MCF 10A (cell line): ENCODE measurements at regions not wholly inside any gene's neighbourhood (a gene's known extent, or its start where the extent isn't known, plus 50 kb on each side); places are given as distances from the start of the nearest gene placed in this dataset.

ENCODE experiments used
- BruUV-seq: library from RNA; stranded (reverse); fragments of 400-500 nt; replicated peaks from 2 replicates; lab custom pipeline; 2021; lab: Mats Ljungman, UMichigan
- CTCF ChIA-PET: fragments of 300-600 bp; sonication (Branson Sonifier 250); formaldehyde crosslinking; extraction: SDS; loops from one replicate; lab custom pipeline; 2021; ENCODE audit warnings: antibody characterized with exemption, inconsistent platforms; lab: Yijun Ruan, JAX
- POLR2A ChIA-PET: fragments of 300-600, 350-650 bp; sonication (Branson Sonifier 250); formaldehyde crosslinking; extraction: SDS; loops from one replicate; lab custom pipeline; 2020; ENCODE audit warnings: antibody characterized with exemption, inconsistent platforms; lab: Yijun Ruan, JAX
- DNase-seq: peaks from one replicate; pipeline ENCODE4 v3.0.0-alpha.2; 2018; ENCODE audit not compliant: unreplicated experiment
- H3K27ac Mint-ChIP-seq: one replicate; pipeline ENCODE4 v1.8.0; 2022; ENCODE audit warnings: mild to moderate bottlenecking, low read depth, mixed read lengths; ENCODE audit not compliant: unreplicated experiment
- H3K27me3 Mint-ChIP-seq: one replicate; pipeline ENCODE4 v1.8.0; 2022; ENCODE audit warnings: mixed read lengths; ENCODE audit not compliant: insufficient read depth, unreplicated experiment
- H3K36me3 Mint-ChIP-seq: one replicate; pipeline ENCODE4 v1.8.0; 2022; ENCODE audit warnings: mild to moderate bottlenecking, moderate library complexity, mixed read lengths; ENCODE audit not compliant: insufficient read depth, unreplicated experiment
- H3K4me1 Mint-ChIP-seq: one replicate; pipeline ENCODE4 v1.8.0; 2022; ENCODE audit warnings: mixed read lengths; ENCODE audit not compliant: insufficient read depth, unreplicated experiment
- H3K4me3 Mint-ChIP-seq: one replicate; pipeline ENCODE4 v1.8.0; 2022; ENCODE audit warnings: mild to moderate bottlenecking, moderate library complexity, mixed read lengths; ENCODE audit not compliant: unreplicated experiment
- H3K9me3 Mint-ChIP-seq: one replicate; pipeline ENCODE4 v1.8.0; 2022; ENCODE audit warnings: mixed read lengths; ENCODE audit not compliant: unreplicated experiment
- intact Hi-C: fragments of 100-400 bp; cut with micrococcal nuclease; formaldehyde crosslinking; loops from 2 replicates; pipeline ENCODE4 v1.14.1; 2022
- TF ChIP-seq, protein P1 (sequence below): fragments of 200-600 bp; IDR thresholded peaks from one replicate; pipeline ENCODE4 v1.8.0; 2022; ENCODE audit warnings: antibody characterized with exemption, mild to moderate bottlenecking; ENCODE audit not compliant: unreplicated experiment

DNA sequence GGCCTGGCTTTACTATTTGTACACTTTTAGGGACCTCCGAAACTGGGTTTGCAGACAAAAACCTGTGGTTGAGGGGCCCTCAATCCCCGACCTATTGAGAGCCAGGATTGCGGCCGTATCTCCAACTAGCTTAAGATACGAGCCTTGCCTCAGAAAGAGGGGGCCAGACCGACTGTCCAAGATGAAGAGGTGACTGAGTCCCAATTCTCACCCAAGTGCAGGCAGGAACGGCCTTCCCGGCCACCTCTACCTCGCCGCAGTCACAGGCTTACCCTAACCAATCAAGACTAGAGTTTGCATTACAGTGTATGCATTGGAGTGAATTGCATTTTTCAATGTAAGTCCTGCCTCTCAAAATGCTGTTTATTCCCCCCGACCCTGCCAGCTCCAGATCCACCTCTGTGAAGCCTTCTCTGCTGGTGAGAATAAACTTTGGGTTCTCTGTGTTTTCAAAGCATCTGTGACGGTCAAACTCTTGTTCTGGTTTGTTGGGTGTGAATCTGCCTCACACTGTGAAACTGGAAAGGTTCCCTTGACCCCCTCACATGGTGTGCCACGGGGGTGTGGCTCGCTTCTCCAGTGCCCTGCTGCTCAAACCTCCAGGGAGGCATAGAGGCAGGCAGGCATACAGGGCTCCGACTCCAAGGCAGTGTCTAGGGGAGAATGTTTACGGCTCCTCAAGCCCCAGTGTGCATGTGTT lies 62.2 kb upstream of the WLS start:
- Mint-ChIP-seq H3K27me3 (no peaks in the 10 kb centered on the region), H3K27ac (no peak overlapping the region), H3K9me3 (no peaks in the 10 kb centered on the region)

DNA sequence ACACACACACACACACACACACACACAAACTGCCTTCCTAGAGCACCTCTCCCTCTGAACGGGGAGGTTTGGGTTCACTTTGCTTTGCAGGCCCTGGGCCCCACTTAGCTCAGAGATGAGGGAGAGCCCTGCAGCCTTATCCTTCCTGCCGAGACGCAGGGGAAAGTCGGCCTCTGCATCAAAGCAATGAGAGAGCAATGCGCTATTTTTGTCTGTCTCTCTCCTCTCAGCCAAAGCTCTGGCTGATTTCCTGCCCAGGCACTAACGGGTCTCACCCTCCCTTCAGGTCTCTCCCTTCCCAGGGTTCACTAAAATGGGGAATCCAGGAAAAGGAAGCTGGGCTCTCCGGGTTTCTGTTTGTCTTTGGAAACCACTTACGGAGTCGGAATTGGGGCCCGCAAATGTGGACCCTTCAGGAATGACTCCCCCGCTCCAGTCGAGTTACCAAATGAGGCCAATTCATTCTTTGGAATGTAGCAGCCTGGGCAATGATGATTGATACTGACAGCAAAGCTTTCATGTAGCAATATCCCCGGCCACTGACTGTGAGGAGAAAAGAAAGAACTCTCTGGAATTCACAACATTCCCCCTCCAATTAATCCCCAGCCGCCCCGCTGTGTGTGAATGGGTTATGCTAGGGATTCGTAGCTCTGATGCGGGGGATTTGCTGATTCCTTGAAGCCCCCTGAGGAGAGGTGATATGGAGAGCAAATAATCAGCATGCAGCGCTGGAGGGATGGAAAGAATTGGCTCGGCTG lies 61.5 kb upstream of the WLS start:
- CTCF ChIA-PET = interaction anchor here (0.6 to 1.2 kb wide), 4 partner anchors 52 to 173 kb away, joined by 3 to 4 read pairs (median 3); no protein-coding TSS in a partner anchor
- POLR2A ChIA-PET = interaction anchor here (0.6 to 0.7 kb wide), 2 partner anchors 11 to 446 kb away, joined by 3 to 4 read pairs; no protein-coding TSS in a partner anchor
- intact Hi-C loops = no loop called here
- Mint-ChIP-seq H3K27me3 (no peaks in the 10 kb centered on the region), H3K9me3 (no peaks in the 10 kb centered on the region), H3K36me3 (no peaks in the 10 kb centered on the region), H3K4me3 (no peak overlapping the region), H3K4me1 (no peaks in the 10 kb centered on the region), H3K27ac (no peak overlapping the region)
- no peak for DNase-seq
- TF ChIP-seq, protein P1, sequence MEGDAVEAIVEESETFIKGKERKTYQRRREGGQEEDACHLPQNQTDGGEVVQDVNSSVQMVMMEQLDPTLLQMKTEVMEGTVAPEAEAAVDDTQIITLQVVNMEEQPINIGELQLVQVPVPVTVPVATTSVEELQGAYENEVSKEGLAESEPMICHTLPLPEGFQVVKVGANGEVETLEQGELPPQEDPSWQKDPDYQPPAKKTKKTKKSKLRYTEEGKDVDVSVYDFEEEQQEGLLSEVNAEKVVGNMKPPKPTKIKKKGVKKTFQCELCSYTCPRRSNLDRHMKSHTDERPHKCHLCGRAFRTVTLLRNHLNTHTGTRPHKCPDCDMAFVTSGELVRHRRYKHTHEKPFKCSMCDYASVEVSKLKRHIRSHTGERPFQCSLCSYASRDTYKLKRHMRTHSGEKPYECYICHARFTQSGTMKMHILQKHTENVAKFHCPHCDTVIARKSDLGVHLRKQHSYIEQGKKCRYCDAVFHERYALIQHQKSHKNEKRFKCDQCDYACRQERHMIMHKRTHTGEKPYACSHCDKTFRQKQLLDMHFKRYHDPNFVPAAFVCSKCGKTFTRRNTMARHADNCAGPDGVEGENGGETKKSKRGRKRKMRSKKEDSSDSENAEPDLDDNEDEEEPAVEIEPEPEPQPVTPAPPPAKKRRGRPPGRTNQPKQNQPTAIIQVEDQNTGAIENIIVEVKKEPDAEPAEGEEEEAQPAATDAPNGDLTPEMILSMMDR = no peak
- no TSS peak for BruUV-seq

More for the DNA sequence above, 62.2 kb upstream of the WLS start:
- Mint-ChIP-seq H3K4me1 (no peaks in the 10 kb centered on the region), H3K4me3 (no peak overlapping the region), H3K36me3 (no peaks in the 10 kb centered on the region)
- ChIA-PET CTCF (interaction anchor here (0.6 to 1.2 kb wide), 4 partner anchors 52 to 174 kb away, joined by 3 to 4 read pairs (median 3); no protein-coding TSS in a partner anchor), POLR2A (interaction anchor here (0.6 kb wide), 1 partner anchor 447 kb away, joined by 4 read pairs; no protein-coding TSS in a partner anchor)
- TF ChIP-seq, protein P1 = no peak
- intact Hi-C loops = no loop called here
- no peak for DNase-seq
- no TSS peak for BruUV-seq

DNA sequence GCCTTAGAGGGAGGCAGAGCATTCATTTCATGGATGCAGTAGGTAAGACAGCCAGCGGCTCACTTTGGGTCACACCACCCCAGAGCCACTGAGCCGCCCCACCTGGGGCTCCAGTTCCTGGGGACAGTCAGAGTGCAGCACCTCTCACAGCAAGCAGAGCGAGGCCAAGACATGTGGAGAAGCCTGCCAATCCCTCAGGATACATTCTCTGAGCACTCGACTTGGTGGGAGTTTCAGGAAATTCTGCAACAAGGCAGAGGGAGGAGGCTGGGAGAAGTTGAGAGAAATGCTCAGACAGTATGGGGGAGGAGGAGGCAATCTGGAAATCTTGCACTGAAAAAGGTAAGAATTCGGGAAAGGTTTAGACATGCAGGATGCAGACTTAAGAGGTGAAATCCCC lies 60.8 kb upstream of the WLS start:
- Mint-ChIP-seq H3K4me3 (no peak overlapping the region), H3K36me3 (no peaks in the 10 kb centered on the region), H3K27ac (no peak overlapping the region), H3K27me3 (no peaks in the 10 kb centered on the region), H3K9me3 (no peaks in the 10 kb centered on the region), H3K4me1 (no peaks in the 10 kb centered on the region)
- BruUV-seq = no TSS peak
- CTCF ChIA-PET = interaction anchor here (1.2 kb wide), 1 partner anchor 53 kb away, joined by 3 read pairs; no protein-coding TSS in a partner anchor
- TF ChIP-seq, protein P1 = no peak
- intact Hi-C loops = no loop called here
- POLR2A ChIA-PET = no interaction called here
- DNase-seq = no peak
